ENCODE measurements at regions not wholly inside any gene's neighbourhood (a gene's known extent, or its start where the extent isn't known, plus 50 kb on each side); places are given as distances from the start of the nearest gene placed in this dataset.
"Not testable (repeated sequence)": the region's sequence is repeated elsewhere in the genome, so short reads cannot be mapped to it uniquely, and the experiment has no call there.

- Histone ChIP-seq H3K27ac (ENCODE audit: low read depth in 2 of 2, low read length in 1 of 2) (no peak overlapping the region), H3K9me3 (ENCODE audit: control insufficient read depth in 2 of 2, insufficient read depth in 1 of 2, low read depth in 1 of 2, low read length in 1 of 2) (no peaks in the 10 kb centered on the region), H3K27me3 (ENCODE audit: control insufficient read depth in 1 of 2, insufficient read depth in 2 of 2, low read length in 2 of 2) (no peaks in the 10 kb centered on the region), H3K36me3 (ENCODE audit: control insufficient read depth in 2 of 2, insufficient read depth in 2 of 2, low read length in 1 of 2) (no peaks in the 10 kb centered on the region), H3K4me3 (ENCODE audit: low read depth in 1 of 2, low read length in 2 of 2) (no peak overlapping the region), H3K4me1 (ENCODE audit: control insufficient read depth in 2 of 2, insufficient read depth in 2 of 2, low read length in 1 of 2) (no peaks in the 10 kb centered on the region)
- 22 to 34% methylated on average over 1 of the region's 1 CpG for WGBS, 2 donors
Observed at GRCh38 chr5:68685863-68686262, 408.0 kb upstream of the SLC30A5 start.

GRCh38 chr5:68688547-68688946, 405.3 kb upstream of the SLC30A5 start:
- Histone ChIP-seq H3K9me3 (ENCODE audit: control insufficient read depth in 2 of 2, insufficient read depth in 1 of 2, low read depth in 1 of 2, low read length in 1 of 2) (no peaks in the 10 kb centered on the region), H3K27me3 (ENCODE audit: control insufficient read depth in 1 of 2, insufficient read depth in 2 of 2, low read length in 2 of 2) (no peaks in the 10 kb centered on the region), H3K4me1 (ENCODE audit: control insufficient read depth in 2 of 2, insufficient read depth in 2 of 2, low read length in 1 of 2) (no peaks in the 10 kb centered on the region), H3K4me3 (ENCODE audit: low read depth in 1 of 2, low read length in 2 of 2) (no peak overlapping the region), H3K27ac (ENCODE audit: low read depth in 2 of 2, low read length in 1 of 2) (no peak overlapping the region), H3K36me3 (ENCODE audit: control insufficient read depth in 2 of 2, insufficient read depth in 2 of 2, low read length in 1 of 2) (no peaks in the 10 kb centered on the region)
- WGBS, 2 donors = 68 to 95% methylated on average over 1 of the region's 1 CpG

GRCh38 chr5:68689010-68689409, 404.8 kb upstream of the SLC30A5 start:
- Histone ChIP-seq H3K36me3 (ENCODE audit: control insufficient read depth in 2 of 2, insufficient read depth in 2 of 2, low read length in 1 of 2) (no peaks in the 10 kb centered on the region), H3K9me3 (ENCODE audit: control insufficient read depth in 2 of 2, insufficient read depth in 1 of 2, low read depth in 1 of 2, low read length in 1 of 2) (no peaks in the 10 kb centered on the region), H3K27me3 (ENCODE audit: control insufficient read depth in 1 of 2, insufficient read depth in 2 of 2, low read length in 2 of 2) (no peaks in the 10 kb centered on the region), H3K4me3 (ENCODE audit: low read depth in 1 of 2, low read length in 2 of 2) (no peak overlapping the region), H3K4me1 (ENCODE audit: control insufficient read depth in 2 of 2, insufficient read depth in 2 of 2, low read length in 1 of 2) (no peaks in the 10 kb centered on the region), H3K27ac (ENCODE audit: low read depth in 2 of 2, low read length in 1 of 2) (no peak overlapping the region)

GRCh38 chr5:68691874-68692273, 401.9 kb upstream of the SLC30A5 start:
- H3K4me1 ChIP-seq (ENCODE audit: control insufficient read depth in 2 of 2, insufficient read depth in 2 of 2, low read length in 1 of 2); H3K27ac ChIP-seq (ENCODE audit: low read depth in 2 of 2, low read length in 1 of 2); H3K36me3 ChIP-seq (ENCODE audit: control insufficient read depth in 2 of 2, insufficient read depth in 2 of 2, low read length in 1 of 2); H3K4me3 ChIP-seq (ENCODE audit: low read depth in 1 of 2, low read length in 2 of 2); H3K9me3 ChIP-seq (ENCODE audit: control insufficient read depth in 2 of 2, insufficient read depth in 1 of 2, low read depth in 1 of 2, low read length in 1 of 2); H3K27me3 ChIP-seq (ENCODE audit: control insufficient read depth in 1 of 2, insufficient read depth in 2 of 2, low read length in 2 of 2): not testable (repeated sequence)
- WGBS, 2 donors = 76 to 80% methylated on average over 5 to 9 of the region's 9 CpGs

GRCh38 chr5:68698025-68698940, 395.5 kb upstream of the SLC30A5 start:
- Histone ChIP-seq H3K4me3 (ENCODE audit: low read depth in 1 of 2, low read length in 2 of 2) (no peak overlapping the region), H3K9me3 (ENCODE audit: control insufficient read depth in 2 of 2, insufficient read depth in 1 of 2, low read depth in 1 of 2, low read length in 1 of 2) (no peaks in the 10 kb centered on the region), H3K4me1 (ENCODE audit: control insufficient read depth in 2 of 2, insufficient read depth in 2 of 2, low read length in 1 of 2) (no peaks in the 10 kb centered on the region)

GRCh38 chr5:68699966-68700365, 393.8 kb upstream of the SLC30A5 start:
- H3K36me3 ChIP-seq (ENCODE audit: control insufficient read depth in 2 of 2, insufficient read depth in 2 of 2, low read length in 1 of 2) = peaks cover 0 to 3% of the 10 kb centered on the region in 2 donors
- WGBS, 2 donors = 87 to 93% methylated on average over 2 of the region's 2 CpGs
- no peaks in the 10 kb centered on the region for H3K27me3 ChIP-seq (ENCODE audit: control insufficient read depth in 1 of 2, insufficient read depth in 2 of 2, low read length in 2 of 2)
- no peaks in the 10 kb centered on the region for H3K4me1 ChIP-seq (ENCODE audit: control insufficient read depth in 2 of 2, insufficient read depth in 2 of 2, low read length in 1 of 2)
- H3K27ac ChIP-seq (ENCODE audit: low read depth in 2 of 2, low read length in 1 of 2) = no peak overlapping the region
- no peaks in the 10 kb centered on the region for H3K9me3 ChIP-seq (ENCODE audit: control insufficient read depth in 2 of 2, insufficient read depth in 1 of 2, low read depth in 1 of 2, low read length in 1 of 2)
- H3K4me3 ChIP-seq (ENCODE audit: low read depth in 1 of 2, low read length in 2 of 2) = no peak overlapping the region

More at GRCh38 chr5:68698025-68698940, 395.5 kb upstream of the SLC30A5 start:
- H3K36me3 ChIP-seq (ENCODE audit: control insufficient read depth in 2 of 2, insufficient read depth in 2 of 2, low read length in 1 of 2) = peaks cover 0 to 3% of the 10 kb centered on the region in 2 donors
- no peak overlapping the region for H3K27ac ChIP-seq (ENCODE audit: low read depth in 2 of 2, low read length in 1 of 2)
- H3K27me3 ChIP-seq (ENCODE audit: control insufficient read depth in 1 of 2, insufficient read depth in 2 of 2, low read length in 2 of 2) = no peaks in the 10 kb centered on the region
- 79 to 89% methylated on average over 4 of the region's 4 CpGs for WGBS, 2 donors

- Histone ChIP-seq H3K4me1 (ENCODE audit: control insufficient read depth in 2 of 2, insufficient read depth in 2 of 2, low read length in 1 of 2) (no peaks in the 10 kb centered on the region), H3K27me3 (ENCODE audit: control insufficient read depth in 1 of 2, insufficient read depth in 2 of 2, low read length in 2 of 2) (no peaks in the 10 kb centered on the region), H3K4me3 (ENCODE audit: low read depth in 1 of 2, low read length in 2 of 2) (no peak overlapping the region), H3K9me3 (ENCODE audit: control insufficient read depth in 2 of 2, insufficient read depth in 1 of 2, low read depth in 1 of 2, low read length in 1 of 2) (no peaks in the 10 kb centered on the region), H3K27ac (ENCODE audit: low read depth in 2 of 2, low read length in 1 of 2) (no peak overlapping the region), H3K36me3 (ENCODE audit: control insufficient read depth in 2 of 2, insufficient read depth in 2 of 2, low read length in 1 of 2) (no peaks in the 10 kb centered on the region)
- 72 to 88% methylated on average over 2 of the region's 2 CpGs for WGBS, 2 donors
Observed at GRCh38 chr5:68707575-68707974, 386.2 kb upstream of the SLC30A5 start.

GRCh38 chr5:68708156-68708841, 385.5 kb upstream of the SLC30A5 start:
- no peaks in the 10 kb centered on the region for H3K27me3 ChIP-seq (ENCODE audit: control insufficient read depth in 1 of 2, insufficient read depth in 2 of 2, low read length in 2 of 2)
- no peaks in the 10 kb centered on the region for H3K4me1 ChIP-seq (ENCODE audit: control insufficient read depth in 2 of 2, insufficient read depth in 2 of 2, low read length in 1 of 2)
- whole genome bisulfite sequencing, 2 donors = 84 to 85% methylated on average over 7 of the region's 7 CpGs
- H3K4me3 ChIP-seq (ENCODE audit: low read depth in 1 of 2, low read length in 2 of 2) = no peak overlapping the region
- H3K27ac ChIP-seq (ENCODE audit: low read depth in 2 of 2, low read length in 1 of 2) = no peak overlapping the region
- H3K9me3 ChIP-seq (ENCODE audit: control insufficient read depth in 2 of 2, insufficient read depth in 1 of 2, low read depth in 1 of 2, low read length in 1 of 2) = no peaks in the 10 kb centered on the region
- H3K36me3 ChIP-seq (ENCODE audit: control insufficient read depth in 2 of 2, insufficient read depth in 2 of 2, low read length in 1 of 2) = no peaks in the 10 kb centered on the region

- 25 to 37% methylated on average over 1 of the region's 1 CpG for WGBS, 2 donors
Observed at GRCh38 chr5:68708842-68709170, 385.0 kb upstream of the SLC30A5 start.

GRCh38 chr5:68709239-68709638, 384.6 kb upstream of the SLC30A5 start:
- H3K27ac ChIP-seq (ENCODE audit: low read depth in 2 of 2, low read length in 1 of 2) = no peak overlapping the region
- no peaks in the 10 kb centered on the region for H3K4me1 ChIP-seq (ENCODE audit: control insufficient read depth in 2 of 2, insufficient read depth in 2 of 2, low read length in 1 of 2)

More at GRCh38 chr5:68708842-68709170, 385.0 kb upstream of the SLC30A5 start:
- Histone ChIP-seq H3K36me3 (ENCODE audit: control insufficient read depth in 2 of 2, insufficient read depth in 2 of 2, low read length in 1 of 2) (no peaks in the 10 kb centered on the region), H3K4me1 (ENCODE audit: control insufficient read depth in 2 of 2, insufficient read depth in 2 of 2, low read length in 1 of 2) (no peaks in the 10 kb centered on the region), H3K27me3 (ENCODE audit: control insufficient read depth in 1 of 2, insufficient read depth in 2 of 2, low read length in 2 of 2) (no peaks in the 10 kb centered on the region), H3K4me3 (ENCODE audit: low read depth in 1 of 2, low read length in 2 of 2) (no peak overlapping the region), H3K27ac (ENCODE audit: low read depth in 2 of 2, low read length in 1 of 2) (no peak overlapping the region), H3K9me3 (ENCODE audit: control insufficient read depth in 2 of 2, insufficient read depth in 1 of 2, low read depth in 1 of 2, low read length in 1 of 2) (no peaks in the 10 kb centered on the region)

More at GRCh38 chr5:68709239-68709638, 384.6 kb upstream of the SLC30A5 start:
- Histone ChIP-seq H3K27me3 (ENCODE audit: control insufficient read depth in 1 of 2, insufficient read depth in 2 of 2, low read length in 2 of 2) (no peaks in the 10 kb centered on the region), H3K9me3 (ENCODE audit: control insufficient read depth in 2 of 2, insufficient read depth in 1 of 2, low read depth in 1 of 2, low read length in 1 of 2) (no peaks in the 10 kb centered on the region), H3K4me3 (ENCODE audit: low read depth in 1 of 2, low read length in 2 of 2) (no peak overlapping the region), H3K36me3 (ENCODE audit: control insufficient read depth in 2 of 2, insufficient read depth in 2 of 2, low read length in 1 of 2) (no peaks in the 10 kb centered on the region)
- WGBS, 2 donors = 67 to 69% methylated on average over 2 of the region's 2 CpGs

Measured in esophagus (tissue), 2 donors.